HG03558 (cell line): ENCODE measurements at regions not wholly inside any gene's neighbourhood (a gene's known extent, or its start where the extent isn't known, plus 50 kb on each side); places are given as distances from the start of the nearest gene placed in this dataset.

Experiments used
- ATAC-seq: cut with Tn5 transposase; IDR thresholded peaks from one replicate; pipeline ENCODE4 v1.9.1; 2021; ENCODE audit warnings: moderate number of reproducible peaks; ENCODE audit not compliant: unreplicated experiment; ENCODE audit errors: extremely low read depth

DNA sequence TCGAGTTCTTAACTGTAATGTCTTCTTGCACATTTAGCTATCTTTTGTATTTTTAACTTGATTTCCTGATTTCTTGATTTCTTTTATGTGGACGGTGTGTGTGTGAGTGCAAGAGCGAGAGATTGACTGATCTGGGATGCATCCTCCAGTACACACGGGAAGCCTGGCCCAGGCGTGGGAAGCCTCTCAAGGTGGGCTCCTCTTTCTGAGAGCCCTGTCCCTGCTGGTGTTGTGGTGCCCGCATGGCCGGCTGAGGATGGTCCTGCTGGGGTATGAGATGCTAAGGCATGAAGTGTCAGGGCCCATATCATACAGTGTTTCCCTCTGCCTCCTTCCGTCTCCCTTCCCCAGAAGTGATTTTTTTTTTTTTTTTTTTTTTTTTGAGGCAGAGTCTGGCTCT is 130.8 kb upstream of the TCERG1L start:
- no peak for ATAC-seq

DNA sequence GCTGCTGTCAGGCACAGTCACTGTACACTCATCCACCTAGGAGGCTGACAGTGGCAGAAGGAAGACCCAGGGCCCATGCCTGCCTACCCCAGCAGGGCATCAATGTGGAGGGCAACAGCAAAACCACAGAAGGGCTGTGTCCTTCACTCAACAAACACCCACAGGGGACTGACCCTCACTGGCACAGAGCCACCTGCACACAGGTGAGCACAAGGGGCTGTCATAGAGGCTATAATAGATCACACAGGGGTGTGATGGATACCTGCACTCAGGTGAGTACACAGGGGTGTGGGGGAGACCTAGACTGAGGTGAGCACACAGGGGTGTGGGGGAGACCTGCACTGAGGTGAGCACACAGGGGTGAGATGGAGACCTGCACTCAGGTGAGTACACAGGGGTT is 132.8 kb upstream of the TCERG1L start:
- ATAC-seq: no peak

DNA sequence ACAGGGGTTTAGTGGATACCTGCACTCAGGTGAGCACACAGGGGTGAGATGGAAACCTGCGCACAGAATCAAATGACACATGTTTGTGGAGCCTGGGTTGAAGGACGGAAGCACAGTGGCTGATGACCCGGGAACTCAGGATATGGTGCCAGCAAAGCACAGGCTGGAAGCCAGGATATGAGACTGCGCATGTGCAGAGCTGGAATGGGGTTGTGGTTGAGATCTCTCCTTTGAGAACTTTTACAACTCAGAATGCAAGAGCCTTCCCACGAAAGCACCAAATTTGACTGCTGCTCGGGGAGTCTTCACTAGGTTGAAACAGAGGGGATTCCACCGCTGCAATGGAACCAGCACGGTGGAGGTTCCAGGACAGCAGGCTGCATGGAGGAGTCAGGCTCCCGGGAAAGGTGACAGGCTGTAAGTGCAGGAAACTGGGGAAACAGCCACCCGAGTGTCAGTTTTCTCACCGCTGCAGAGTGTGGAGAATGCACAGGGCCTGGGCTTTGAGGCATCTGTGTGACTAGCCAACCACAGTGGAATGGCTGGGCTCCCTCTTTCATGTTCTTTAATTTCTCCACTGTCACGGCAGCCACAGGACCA is 133.4 kb upstream of the TCERG1L start:
- ATAC-seq: no peak

DNA sequence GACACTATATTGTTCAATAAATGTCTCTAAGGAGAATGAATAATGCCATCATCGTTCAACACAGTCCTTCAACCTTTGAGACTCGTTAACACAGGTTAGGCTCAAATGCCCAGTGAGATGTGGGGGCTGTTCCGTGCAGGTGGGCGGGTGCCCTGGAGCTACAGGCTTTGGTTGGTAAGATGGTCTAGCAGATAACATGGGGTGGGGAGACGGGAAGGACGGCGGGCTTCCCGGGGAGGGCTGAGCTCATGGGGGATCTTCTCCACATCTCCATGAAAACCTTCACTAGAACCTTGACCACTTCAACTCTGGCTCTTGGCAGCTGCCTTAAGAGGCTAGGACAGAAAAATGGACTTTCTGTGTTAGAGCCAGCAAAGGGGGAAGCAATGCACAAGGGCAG is 134.1 kb upstream of the TCERG1L start:
- ATAC-seq: no peak

DNA sequence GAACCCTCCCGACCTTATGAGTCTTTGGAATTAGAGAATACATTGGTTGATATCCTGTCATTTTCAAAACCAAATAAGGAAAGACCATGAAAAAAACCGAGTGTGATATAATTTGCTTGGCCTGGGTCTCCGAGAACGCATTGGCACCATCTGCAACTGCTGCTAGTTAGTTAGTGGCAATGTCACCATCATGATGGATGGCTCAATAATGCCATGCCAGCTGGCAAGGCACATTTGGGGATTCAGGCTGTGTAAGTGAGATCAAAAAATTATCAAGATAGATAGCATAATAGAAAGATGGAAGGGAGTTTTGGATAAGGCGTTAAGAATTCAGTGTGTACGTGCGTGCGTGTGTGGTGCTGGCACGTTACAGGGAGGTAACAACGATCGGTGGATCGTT is 134.7 kb upstream of the TCERG1L start:
- ATAC-seq: no peak

DNA sequence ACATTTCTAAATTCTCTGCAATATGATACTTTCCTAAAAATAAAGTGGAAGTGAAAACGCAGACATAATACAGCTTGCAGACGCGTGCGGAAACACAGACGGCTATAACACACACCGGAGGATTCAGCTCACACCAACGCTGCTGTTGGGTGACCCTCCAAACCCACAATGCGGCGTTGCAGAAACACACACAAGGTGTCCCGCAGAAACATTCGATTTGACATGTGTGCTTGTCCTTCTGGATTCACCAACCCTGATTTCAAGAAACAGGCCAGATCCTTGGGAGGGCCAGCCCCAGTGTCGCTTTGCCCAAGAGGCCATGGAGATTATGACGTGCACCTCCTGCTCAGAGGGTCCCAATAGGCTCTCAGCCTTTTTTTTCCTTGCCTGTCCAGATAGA is 136.7 kb upstream of the TCERG1L start:
- ATAC-seq: no peak

DNA sequence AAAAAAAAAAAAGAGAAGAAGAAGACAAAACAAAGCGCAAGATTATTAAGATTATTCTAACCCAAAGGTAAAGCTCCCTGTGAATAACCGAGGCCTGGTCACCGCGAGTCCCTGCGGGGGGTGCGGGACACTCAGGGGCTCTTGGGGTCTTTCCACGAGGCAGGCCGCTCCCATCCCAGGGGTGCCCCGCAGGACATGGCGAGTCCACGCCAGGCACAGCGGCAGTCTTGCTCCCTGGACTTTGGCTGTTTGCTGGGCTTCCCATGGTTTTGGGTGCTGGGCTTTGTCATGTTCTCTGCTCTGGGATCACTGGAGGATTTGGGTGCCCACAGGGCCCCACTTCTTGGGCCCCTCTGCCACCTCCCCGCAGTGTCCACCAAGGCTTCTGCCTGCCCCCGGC is 137.4 kb upstream of the TCERG1L start:
- no peak for ATAC-seq

DNA sequence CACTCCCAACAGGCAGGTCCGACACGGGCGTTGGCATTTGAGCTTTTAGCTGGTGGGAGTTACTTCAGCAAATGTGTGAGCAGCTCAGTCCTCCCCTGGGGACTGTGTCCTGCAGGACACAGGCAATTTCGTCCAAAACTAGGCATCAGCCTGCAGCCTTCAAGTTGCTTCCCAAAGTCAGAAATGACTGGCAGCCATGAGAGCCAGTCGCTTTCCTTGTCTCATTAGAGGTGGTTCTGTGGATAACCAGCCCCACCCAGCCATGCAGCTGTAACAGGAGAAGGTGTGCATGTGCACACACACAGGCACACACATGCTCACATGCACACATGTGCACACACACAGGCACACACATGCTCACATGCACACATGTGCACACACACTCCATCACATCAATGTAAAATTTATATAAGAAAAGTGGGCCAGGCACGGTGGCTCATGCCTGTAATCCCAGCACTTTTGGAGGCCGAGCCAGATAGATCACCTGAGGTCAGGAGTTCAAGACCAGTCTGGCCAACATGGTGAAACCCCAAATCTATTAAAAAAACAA is 138.8 kb upstream of the TCERG1L start:
- no peak for ATAC-seq

DNA sequence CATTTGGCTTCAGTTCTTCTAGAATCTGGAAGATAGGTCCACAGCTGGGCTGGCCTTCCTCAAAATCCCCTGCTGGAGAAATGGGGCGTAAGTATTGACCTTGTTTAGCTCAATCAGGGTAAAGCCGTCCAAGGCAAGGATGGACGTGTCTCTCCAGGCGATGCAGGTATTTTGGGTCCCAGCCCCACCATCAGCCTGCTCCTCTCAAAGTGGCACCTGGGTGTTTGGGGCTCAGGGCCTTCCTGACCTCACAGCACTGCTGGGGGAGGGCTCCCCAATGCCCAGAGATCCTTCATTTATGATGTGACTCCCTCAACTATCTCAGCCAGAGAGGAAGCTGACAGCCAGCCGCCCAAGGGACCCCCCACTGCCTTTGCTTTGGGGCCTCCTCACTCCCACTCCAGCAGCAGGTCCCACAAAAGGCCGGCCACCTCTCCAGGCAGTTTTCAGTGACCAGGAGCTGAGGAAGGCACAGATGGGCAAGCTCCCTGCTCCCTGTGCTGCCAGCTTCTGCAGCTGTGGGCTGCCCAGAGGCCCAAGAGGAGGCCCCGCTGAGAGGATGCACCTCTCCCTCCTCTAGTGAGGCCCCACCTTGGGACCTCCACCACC is 140.0 kb upstream of the TCERG1L start:
- ATAC-seq: no peak

DNA sequence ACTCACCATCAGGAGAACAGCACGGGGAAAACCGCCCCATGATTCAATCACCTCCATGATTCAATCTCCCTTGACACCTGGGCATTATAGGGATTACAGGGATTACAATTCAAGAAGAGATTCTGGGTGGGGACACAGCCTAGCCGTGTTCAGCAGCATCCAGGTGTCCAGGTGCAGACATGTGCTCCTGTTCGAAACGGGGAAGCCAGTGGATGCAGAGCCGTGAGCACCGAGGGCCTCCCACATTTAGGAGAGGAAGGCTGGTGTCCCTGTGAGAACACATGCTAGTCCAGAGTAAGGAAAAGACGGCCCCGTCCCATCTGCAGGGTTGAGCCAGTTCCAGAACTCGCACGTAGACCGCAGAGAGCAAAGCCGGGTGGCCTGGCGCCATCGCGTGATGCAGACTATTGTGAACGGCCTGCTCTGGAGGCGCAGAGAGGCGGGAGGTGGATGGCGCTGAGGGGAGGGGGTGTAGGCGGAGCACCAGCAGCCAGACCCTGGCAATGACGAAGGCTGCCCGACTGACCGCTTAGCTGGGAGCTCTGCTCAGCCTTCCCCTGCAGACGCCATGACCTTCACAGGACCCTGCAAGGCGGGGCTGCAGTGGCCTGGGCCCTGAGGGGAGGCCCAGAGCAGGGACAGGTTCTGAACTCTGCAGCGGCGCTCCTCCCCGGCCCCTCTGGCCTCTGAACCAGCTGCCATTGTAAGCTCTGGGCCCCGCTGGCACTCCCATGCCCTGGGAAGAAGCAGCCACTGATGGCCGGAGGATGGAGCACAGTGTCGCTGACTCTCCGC is 141.6 kb upstream of the TCERG1L start:
- no peak for ATAC-seq

DNA sequence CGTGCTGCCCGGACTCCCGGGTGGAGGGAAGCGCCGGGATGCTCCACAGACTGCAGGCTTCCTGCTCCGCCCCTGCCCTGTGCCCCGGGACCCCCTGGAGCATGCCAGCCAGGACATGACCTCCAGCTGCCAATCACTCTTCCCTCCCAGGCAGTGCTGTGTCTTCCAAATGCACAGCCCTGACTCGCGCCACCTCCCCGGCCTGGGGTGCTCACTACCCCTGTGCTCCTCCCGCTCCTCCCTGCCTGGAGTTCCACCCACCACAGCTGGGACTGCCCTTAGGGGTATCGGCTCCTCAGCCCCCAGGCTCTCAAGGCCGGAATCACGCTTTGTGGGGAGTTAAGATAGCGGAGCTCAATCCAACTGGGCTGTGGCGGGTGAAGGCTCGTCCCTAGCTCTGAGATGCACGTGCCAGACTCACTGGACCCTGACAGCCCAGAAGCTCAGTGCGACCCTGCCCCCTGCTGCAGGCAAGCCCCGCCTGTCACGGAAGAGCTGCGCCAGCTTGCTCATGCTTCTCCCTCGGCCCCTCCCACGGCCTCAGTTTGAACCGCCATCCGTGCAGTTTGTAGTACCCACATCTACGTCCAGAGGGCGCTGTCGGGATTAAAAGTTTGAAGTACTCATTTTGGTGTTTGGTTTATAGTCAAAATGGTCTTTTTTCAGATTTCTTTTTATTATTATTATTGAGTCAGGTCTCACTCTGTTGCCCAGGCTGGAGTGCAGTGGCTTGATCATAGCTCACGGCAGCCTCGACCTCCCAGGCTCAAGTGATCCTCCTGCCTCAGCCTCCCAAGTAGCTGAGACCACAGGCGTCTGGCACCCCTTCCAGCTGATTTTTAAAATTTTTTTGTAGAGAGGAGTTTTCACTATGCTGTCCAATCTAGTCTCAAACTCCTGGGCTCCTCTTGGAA is 142.5 kb upstream of the TCERG1L start:
- ATAC-seq: no peak

DNA sequence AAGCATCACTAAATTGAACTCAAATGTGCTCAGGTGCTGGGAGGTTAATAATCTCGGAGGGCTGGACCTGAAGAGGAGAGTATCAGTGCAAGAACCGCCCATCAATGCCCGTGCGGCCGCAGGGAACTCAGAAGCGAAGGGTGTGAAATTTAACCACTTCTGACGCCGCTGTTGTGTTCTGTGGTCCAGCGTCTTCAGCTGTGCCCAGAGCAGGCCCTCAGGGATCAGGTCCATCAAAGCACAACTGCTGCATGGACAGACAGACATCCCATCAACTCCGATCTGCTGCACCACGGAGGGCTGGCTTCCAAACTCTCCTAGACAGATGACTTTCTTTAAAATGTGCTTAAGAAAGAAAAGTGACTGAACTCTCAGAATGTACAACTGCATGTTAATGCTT is 144.9 kb upstream of the TCERG1L start:
- no peak for ATAC-seq

DNA sequence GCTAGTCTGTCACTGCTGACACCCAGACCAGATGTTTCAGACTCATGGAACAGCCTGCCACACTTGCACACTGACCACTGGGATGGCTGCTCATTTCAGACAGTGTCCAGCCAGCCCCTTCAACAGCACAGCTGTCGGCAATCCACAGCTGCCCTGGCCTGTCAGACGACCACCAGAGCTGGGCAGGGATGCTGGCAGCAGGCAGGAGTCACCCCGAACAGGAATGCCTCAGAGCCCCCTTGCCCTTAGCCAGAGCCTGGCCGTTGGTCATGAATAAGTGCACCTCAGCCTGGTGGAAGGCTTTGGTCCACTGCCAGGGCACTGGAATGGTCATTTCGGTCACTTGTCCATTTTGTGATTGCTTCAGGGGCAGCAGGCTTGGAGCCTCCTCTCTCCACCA is 149.6 kb upstream of the TCERG1L start:
- ATAC-seq: no peak

DNA sequence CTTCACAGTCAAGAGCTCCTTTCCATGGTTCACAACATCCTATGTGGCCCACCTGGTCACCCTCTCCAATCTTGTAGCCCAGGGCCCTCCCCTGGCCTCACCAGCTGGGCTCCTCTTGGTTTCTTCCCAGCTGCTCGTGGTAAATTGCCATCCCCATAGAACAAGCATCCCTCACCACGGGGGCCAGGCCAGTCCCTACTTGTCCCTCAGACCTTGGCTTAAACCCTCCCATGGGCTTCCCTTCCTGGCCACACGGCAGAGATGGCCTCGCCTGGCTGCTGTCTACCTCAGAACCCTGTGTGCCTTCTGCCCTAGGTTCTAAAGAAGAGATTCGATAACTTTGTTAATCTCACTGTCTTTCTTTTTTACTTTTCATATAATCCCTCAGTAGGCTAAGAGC is 153.3 kb upstream of the TCERG1L start:
- no peak for ATAC-seq

DNA sequence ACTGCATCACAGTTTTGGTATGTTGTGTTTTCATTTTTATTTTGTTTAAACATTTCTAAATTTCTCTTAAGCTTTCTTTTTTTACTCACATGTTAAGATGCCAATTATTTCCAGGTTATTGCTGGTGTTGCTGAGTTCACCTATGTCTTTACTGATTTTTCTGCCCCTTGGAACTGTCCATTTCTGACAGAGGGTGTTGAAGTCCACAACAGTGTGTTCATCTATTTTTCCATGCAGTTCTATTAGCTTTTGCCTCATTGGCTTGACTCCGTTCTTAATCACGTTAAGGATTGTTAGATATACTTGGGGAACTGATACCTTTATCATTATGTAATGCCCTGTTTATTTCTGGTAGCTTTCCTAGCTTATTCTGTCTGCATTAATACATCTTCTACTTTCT is 158.0 kb upstream of the TCERG1L start:
- ATAC-seq: no peak

DNA sequence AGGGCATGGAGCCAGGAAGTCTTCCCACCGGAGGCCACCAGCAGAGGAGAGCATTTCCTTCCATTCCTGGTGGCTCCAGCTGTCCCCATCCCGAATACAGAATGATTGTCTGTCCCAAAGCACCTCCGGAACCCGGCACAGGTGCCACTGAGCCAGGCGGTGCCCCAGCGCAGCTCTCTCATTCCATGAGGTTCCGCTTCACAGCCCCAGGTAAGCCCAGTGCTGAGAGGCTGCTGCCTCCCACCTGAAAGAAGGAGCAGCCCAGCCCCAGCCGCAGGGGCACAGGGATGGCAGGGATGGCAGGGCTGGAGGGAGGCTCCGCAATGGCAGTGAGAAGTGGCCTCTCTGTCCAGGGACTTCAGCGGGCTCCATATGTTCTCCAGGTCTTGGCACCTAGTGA is 162.1 kb upstream of the TCERG1L start:
- no peak for ATAC-seq

DNA sequence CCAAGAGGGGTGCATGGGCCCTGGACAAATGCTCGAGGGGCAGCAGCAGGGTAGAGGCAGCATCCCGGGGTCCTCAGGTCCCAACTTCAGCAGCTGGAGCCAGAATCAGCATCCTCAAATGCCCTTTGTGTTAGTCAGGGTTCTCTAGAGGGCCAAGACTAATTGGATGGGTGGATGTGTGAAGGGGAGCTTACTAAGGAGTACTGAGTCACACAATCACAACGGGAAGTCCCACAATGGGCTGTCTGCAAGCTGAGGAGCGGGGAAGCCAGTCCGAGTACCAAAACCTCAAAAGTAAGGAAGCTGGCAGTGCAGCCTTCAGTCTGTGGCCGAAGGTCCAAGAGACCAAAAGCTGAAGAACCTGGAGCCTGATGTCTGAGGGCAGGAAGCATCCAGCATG is 162.9 kb upstream of the TCERG1L start:
- ATAC-seq: no peak

DNA sequence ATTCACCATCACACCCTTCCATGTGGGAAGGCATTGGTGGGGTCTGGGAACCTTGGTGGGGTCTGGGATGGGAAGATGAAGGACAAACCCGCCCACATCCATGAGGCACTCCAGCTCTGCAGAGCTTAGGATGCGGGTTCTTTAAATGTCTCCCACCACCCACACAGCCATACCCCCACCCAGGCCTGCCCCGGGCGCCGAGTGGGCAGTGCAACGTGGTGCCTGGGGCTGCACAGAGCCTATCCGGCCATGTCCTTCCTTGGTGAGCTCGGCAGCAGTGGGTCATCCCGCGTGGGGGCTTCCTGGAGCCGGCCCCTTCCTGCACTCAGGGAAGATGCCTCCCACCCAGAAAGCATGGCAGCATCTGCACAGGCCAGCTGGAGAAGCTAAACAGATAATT is 163.5 kb upstream of the TCERG1L start:
- ATAC-seq: no peak

DNA sequence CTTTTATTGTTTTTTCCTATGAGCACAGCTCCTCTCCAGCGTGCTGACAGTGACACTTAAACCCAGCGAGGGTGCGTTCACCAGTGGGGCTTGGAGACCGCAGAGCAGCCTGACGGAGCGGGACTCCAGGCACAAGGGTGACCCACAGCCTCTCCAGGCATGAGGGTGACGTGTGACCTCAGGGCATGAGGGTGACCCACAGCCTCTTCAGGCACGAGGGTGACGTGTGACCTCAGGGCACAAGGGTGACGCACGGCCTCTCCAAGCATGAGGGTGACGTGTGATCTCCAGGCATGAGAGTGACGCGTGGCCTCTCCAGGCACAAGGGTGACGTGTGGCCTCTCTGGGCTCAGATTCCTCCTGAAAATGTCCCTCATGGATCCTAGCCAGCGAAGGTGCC is 164.3 kb upstream of the TCERG1L start:
- ATAC-seq: no peak

DNA sequence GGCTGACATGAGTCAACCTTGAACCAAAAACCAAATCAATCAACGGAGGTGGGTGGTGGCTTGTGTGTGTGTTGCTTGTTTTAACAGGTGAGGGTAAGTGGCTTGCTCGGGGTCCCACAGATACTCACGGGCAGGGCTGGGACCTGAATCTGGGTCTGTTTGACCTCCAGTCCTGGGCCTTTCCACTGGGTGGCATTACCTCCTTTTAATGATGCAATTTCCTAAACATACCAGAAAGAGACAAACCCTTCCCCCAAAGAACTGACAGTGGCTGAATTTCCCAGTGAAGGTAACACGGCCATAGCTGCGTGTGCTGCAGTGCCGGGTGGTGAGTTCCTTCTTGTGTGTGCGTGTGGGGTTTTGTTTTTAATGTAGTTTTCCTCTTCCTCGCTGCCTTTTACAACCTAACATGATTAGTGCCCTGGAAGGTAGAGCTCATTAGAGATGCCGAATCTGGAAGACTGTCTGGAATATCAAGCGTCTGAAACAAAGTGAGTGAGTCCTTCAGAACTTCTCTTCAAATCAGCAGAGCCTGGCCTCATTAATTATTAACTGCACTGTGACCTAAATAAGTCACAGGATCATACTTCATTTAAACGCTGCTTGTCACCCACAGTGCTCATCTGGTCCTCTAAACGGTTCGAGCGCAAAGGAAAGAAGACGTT is 166.1 kb upstream of the TCERG1L start:
- no peak for ATAC-seq
